HG03064 (cell line): ENCODE measurements at regions not wholly inside any gene's neighbourhood (a gene's known extent, or its start where the extent isn't known, plus 50 kb on each side); places are given as distances from the start of the nearest gene placed in this dataset.

Experiments used
- ATAC-seq: cut with Tn5 transposase; IDR thresholded peaks from one replicate; pipeline ENCODE4 v1.9.1; 2021; ENCODE audit warnings: low read depth; ENCODE audit not compliant: unreplicated experiment

DNA sequence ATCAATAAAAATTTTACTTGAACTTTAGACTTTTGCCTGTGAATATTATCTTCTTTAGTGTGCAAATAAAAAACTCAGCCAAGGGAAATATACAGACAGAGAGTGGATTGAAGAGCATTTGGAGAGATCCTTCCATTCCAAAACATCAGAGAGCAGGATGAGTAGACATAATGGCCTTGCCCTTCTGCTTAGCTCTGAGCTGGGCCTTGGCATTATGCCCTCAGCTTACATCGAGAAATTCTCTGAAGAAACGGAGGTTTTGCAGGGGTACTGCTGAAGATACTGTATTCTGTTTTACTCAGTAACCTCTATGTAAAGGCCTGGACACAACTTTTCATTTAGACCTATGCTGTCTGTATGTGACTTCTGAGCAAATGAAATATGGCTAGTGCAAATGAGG is 317.4 kb downstream of the STIM2 start:
- no peak for ATAC-seq

DNA sequence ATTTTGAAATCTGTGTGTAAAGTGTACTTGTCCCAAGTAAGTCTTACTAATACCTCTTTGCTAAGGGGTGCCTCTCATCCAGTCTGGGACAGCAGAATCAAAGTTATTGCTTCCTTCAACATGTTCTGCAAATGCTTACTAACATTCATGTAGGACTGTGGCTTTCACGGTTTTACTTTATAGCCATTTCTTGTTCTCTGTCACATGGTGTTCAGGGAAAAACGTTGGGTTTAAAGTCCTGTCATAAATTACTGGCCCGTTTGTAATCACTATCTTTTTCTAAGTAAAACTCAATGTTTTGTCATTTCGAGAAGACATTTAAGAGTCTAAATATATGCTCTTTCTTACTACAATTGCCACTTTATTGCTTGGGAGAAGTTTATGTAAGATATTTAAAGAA is 321.1 kb downstream of the STIM2 start:
- ATAC-seq, result no peak

DNA sequence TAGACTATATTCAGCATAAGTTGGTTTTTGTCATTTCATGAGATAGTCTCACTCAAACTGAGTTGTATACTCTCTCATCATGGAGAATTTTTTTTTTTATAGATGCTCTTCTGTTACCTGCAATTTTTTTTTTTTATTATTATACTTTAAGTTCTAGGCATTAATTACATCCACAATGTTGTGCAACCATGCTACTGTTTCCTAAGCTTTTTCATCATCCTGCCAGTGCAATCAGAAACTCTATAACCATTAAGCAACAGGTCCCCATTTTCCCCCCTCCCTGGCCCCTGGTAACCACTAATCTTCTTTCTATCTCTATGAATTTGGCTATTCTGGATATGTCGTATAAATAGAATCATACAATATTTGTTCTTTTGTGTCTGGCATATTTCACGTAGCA is 321.6 kb downstream of the STIM2 start:
- no peak for ATAC-seq

DNA sequence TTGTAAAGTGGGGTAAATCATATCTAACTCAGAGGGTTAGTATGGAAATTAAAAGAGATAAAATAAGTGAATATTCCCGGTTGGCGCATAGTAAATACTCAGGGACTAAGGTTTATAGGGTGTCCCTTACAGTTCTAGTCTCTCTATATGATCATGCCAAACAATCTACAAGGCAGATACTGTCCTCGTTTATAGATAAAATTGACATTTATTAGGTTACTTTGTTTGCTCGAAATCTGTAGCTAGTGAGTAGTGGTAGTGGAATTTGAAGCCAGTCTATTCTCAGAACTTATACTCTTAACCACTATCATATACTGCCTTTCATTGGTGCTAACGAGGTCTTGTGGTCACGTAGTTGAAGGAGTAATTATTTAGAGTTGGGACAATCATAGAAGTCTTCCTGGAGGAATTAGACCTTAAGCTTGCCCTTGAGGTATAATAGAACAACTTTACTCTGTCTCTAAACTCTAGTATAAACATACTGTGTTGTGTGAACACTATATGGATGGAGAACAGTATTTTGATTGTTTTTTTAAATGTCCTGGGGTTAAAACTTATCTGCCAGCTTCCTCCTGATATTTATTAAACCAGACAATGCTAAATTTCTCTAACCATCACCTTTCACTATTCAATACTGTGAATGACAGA is 324.0 kb downstream of the STIM2 start:
- ATAC-seq, result no peak

DNA sequence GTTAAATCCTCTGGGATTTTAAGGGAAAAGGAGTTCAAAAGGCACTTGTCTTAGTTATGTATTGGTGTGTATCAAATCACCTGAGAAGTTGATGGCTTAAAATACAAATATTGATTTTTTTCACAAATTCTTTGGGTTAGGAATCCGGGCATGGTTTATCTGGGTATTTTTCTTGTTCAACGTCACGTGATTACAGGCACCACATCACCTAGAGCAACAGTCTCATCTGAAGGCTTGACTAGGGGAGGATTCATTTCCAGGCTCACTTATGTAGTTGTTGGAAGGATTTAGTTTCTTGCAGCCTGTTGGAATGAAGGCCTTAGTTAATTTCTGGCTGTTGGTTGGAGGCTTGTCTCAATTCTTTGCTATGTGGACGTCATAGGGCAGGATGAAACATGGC is 326.1 kb downstream of the STIM2 start:
- ATAC-seq, result no peak

DNA sequence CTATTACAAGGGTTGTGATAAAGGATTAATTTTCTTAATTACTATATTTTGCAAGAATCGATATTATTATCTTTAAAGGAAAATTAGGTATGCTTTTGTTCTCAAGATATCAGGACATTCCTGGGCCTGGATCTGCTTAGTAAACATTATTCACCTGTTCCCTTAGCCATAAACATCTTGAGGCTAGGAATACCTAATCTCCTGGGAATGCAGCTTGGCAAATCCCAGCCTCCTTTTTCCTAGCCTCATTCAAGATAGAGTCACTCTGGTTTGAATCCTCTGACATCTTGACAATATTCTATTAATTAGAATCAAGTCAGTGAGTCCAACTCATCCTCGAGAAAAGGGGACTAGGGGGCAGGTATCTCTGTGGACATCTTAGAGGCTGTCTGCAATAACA is 327.1 kb downstream of the STIM2 start:
- no peak for ATAC-seq

DNA sequence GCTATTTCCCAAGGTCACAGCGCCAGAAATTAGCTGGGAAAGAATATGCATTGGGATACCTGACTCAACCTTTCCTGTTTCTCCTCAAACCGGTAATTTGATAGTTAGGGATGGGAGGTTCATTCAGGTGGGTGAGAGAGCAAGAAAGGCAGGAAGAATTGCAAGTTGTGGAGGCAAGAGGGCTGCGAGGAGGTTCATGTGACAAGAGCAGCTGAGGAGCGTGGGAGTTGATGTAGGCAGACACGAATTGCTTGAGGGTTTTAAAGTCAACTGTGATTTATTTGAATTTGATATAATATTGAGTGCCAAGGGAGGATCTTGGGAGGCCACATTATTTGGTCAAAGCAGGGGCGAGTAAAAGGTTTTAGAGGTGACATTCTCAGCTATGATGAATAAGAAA is 329.0 kb downstream of the STIM2 start:
- ATAC-seq, result no peak

DNA sequence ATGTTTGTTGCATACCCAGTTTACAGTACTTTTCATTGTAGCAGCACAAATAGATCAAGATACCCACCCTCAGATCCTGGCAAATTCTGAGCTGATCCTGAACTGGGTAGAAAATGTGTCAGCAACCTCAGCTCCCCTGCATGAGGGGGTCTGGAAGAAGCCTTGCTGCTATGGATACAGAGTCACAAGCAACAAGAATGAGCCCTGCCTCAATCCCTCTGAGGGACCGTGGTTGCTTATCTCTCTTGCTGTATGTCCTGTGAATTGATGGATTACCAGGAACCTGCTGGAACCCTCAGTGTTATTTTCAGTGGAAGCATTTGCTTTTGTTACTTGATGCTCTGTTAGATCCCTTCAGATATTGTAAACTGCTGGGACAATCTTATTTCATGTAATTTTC is 331.0 kb downstream of the STIM2 start:
- ATAC-seq, result no peak

DNA sequence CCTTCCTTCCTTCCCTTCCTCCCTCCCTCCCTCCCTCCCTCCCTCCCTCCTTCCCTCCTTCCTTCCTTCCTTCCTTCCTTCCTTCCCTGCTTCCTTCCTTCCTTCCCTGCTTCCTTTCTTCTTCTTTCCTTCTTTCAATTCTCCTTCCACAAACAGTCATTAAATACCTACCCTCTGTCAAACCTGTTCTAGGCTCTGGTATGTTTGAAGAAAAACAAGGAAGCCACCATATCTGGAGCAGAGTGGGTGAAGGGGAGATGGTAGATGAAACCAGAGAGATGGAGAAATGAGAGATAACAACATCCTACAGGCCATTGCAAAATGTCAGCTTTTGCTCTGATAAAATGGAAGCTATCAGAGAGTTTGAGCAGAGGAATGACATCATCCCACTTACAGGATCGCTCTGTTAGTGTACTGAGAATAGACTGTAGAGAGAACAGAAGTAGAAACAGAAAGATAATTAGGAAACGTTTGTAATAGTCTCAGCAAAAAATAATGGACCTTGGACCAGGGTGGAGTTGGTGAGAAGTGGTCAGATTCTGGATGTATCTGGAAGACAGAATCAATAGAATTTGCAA is 334.0 kb downstream of the STIM2 start:
- no peak for ATAC-seq

DNA sequence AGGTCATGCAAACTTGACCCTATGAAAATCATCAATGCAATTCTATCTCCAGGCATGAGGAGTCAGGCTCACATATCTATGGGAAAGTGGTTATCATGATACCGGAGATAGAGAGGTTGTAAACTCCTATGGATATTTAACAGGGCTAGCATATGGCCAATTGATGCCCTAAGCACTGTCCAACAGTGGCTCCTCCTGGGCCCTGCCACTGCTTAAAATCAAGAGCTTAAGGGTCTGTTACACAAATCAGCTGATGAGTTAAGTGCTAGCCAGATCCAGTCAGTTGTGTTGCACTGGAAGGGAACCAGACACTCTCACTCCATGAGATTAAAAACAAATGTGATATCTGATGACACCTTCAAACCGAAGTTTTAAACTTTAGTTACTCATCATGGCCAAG is 337.6 kb downstream of the STIM2 start:
- ATAC-seq, result no peak

DNA sequence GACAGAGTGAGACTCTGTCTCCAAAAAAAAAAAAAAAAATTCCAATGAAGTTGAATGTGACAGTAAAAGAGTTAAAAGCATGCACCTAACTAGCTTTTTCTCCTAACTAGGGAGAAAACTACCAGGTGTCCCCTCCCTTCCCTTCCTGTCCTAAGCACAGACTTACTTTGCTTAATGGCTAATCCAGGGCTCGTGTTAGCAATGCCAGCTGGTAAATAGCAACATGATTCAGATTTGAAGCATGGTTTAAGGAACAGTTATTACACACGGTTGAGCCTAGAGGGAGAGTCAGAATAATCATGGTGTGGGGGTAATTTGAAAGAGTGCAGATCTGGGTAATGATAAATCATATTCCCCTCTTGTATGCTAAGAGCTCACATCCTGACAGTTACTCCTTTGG is 338.3 kb downstream of the STIM2 start:
- no peak for ATAC-seq

DNA sequence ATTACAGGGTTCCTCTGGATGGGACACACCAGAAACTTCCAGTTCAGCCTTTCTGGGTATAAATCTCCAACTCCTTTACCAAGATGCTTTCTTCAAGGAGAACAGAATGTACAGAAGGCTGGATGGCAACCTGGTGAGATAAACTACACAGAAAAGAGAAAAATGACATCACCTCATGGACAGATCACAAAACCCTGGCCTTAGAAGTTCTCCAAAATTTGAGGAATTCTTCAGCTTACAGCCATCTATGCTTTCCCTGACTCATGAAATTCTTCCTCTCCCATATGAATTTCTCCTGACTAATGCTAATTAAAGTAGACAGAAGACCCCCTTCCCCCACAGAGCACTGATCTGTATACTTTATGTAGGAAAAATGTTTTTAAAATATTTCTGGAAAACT is 345.4 kb downstream of the STIM2 start:
- no peak for ATAC-seq

DNA sequence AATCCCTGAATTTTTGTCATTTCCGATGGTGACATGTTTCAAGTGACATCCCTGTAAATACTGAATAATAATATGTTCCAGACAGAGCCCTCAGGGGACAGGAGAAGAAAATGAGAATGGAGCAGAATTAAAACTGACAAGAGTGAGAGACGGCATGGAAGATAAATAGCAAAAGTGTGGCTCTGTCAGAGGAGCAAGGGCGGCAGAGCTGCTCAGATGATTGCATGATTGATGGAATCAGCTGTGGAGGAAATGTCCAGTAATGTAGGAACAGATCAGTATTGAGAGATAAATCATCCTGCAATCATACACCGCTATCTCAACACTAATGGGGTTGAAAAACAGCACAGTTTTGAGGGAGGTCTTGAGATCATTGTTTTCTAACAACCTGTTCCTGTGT is 350.3 kb downstream of the STIM2 start:
- ATAC-seq, result no peak

DNA sequence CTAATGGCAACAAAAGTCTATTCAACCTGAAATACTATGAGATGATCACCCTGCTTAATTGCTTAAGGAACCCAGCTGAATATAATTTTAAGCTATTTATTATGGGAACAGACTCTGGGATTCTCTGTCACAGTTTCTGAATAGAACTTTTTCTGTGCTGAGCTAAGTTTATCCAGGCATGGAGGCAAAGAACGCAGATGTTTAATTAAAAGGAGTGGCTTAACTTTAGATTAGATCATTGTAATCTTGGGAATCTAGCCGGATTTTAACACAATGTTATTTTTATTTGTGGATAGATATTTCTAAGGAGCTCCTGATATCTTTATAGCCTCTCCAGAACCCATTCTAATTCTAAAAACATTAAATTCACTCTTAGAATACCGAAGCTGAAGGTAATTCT is 353.4 kb downstream of the STIM2 start:
- ATAC-seq, result no peak

DNA sequence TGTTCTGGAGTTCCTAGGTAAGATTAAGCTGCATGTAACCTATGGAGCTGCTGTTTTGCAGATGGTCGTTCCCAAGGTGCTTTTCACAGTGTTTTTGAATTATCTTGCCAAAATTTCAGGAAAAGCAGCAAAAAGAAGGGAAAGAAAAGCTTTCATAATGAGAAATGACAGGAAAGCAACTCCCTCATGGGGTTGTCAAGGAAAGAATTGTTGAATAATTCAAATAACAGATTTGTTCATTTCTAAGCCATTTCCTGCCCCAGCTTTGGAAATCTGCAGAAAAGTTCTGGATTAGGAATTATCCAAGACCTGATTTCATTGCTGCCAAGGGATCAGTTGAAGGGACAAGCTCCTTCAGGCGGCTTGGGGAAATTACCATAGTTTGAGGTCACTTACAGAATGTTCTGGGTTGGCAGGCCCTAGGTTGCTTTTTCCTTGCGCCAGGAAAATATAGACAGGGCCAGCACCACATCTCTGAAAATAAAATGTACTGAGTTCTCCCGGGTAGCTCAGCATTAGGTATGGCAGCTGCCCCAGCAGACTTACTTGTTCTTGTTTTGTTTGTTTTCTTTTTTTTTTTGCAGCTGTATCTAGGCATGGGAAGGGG is 354.7 kb downstream of the STIM2 start:
- no peak for ATAC-seq

DNA sequence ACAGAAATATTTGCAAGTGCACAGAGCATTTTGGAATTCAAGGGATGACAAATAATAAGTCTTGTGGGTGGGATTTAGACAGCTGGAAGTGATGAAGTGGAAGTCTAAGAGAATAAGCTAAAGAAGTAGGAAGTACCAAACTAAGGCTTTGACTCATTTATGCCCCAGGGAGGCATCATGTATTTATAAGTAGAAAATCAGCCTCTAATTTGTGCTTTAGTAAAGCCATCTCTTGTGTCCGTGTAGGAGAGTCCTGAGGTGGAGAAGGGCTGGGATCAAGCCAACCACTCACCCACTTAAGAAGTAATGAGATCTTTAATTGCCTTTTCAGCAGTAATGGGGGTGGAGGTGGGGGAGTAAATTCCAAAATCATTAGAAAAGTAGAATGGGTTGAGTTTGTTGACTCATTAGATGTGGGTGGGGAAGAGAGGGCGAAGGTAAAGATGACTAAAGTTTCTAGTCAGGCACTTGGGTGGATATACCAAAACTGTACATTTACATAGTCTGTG is 356.7 kb downstream of the STIM2 start:
- no peak for ATAC-seq

DNA sequence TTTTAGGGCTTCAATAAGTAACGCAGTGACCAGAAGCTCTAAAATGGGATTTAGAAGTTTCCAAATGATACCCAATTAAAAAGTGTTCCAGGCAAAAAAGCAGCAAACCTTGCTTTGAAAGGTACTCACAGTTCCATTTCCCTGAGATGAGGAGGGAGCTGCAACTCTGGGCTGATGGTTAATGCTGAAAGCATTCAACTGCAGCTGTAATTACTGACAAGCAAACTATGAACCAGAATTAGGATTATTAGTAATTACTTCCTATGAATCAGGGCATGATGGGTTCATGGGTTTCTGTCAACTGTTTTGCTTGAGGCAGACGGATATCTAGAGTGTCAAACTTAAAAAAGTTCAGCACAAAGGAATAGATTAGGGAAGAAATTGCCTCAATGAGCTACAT is 357.4 kb downstream of the STIM2 start:
- no peak for ATAC-seq

DNA sequence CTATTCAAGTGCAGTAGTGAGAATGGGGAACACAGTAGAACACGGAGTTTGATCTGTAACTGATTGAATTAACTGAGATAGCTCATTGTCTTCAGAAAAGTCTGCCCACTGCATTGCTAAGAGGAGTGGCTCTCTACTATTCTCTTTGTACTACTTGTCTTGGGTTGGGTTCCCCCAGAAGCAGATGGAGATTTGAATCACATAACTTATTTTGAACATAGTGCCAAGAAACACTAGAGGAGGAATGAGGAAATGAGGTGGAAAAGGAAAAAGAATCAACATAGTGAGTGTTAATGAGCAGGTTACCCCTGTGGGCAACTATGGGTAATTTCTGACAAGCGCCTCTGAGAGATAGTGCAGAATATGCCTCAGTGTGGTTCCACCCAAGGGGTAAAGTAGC is 362.7 kb downstream of the STIM2 start:
- ATAC-seq, result no peak

DNA sequence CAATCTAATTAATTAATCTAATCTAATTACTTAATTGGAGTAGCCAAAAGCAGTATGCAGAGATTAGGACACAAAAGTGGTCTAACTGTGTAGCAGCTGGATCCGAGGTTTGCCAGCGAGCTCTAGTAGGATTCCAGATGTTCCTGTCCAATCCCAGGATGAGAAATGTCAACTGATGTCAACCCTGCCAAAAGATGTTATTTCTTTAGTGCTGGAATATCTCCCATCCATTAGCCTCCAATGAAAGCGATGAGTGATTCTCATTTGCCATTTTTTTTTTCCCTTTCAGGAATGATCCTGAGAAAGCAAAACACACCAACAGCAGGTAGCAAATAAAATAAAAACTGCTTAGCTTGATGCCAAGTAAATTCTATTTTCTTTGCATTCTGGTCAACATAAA is 372.9 kb downstream of the STIM2 start:
- no peak for ATAC-seq

DNA sequence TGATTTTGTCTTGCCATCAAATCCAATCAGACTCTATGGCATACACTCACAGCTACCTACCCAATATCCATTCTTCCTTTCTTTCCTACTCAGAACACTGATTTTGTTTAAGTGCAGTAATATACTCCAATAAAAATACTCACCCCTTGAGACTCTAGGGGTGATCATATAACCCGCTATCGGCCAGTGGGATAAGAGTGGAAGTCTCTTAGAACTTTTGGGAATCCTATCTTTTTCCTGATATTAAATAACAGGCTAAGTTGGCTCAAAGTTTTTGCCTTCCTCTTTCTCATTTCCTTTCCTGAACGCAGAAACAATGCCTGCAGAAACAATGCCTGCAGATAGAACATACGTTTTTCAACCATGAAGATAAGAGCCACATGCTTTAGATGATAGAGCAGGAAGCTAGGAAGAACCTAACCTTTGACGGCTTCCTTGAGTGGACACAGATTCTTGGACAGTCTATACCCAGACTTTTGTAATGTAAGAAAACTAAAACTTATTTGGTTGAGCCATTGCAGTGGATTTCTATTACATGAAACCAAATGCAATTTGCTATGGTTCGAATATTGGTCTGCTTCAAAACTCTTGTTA is 373.8 kb downstream of the STIM2 start:
- no peak for ATAC-seq

DNA sequence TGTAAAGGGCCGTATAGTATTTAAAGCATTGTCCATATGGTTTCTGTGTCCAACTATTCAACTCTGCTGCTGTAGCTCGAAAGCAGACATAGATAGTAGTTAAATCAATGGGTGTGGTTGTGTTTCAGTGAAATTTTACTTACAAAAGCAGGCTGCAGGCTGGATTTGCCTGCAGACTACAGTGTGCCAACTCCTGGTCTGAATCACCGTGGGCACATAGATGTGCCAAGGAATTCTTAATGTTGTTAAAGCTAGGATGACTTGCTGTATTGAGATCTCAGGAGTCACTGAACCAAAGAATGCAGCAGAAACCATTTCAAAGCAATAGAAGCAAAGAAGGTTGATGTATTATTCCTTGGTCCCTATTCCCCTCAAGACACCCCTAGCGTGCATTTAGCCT is 379.0 kb downstream of the STIM2 start:
- no peak for ATAC-seq

DNA sequence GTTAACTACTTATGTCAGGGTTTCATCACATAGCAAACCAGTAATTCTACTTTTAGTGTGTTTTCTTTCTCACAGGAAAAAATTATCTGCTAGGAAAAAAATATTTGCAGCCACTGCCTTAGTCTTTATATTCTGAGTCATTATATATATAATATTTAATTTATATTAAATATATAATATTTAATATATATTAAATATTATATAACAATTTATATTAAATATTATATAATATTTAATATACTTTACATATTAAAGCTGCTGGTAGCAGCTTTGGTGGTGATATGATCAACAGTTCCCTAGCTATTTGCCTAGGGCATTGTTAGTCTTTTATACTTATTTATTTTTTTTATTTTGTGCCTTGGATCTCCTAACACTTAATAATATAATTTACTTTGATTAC is 381.6 kb downstream of the STIM2 start:
- no peak for ATAC-seq
